NB4 (cell line): ENCODE measurements at regions not wholly inside any gene's neighbourhood (a gene's known extent, or its start where the extent isn't known, plus 50 kb on each side); places are given as distances from the start of the nearest gene placed in this dataset.

Experiments used
- CTCF ChIP-seq: IDR thresholded peaks from one replicate; pipeline ENCODE4 v1.5.1; 2012; ENCODE audit warnings: low read depth, low read length
- MYC ChIP-seq: IDR thresholded peaks from 2 replicates; pipeline ENCODE4 v1.6.1; 2011; ENCODE audit warnings: low read depth, low read length

- TF ChIP-seq CTCF (no peak), MYC (no peak)
Measured at GRCh38 chr13:44796597-44797490, 192.4 kb downstream of the NUFIP1 start.
